NCI-H2171 treated with DMSO at 0.1 percent for 48 hours (cell line): ENCODE measurements at regions not wholly inside any gene's neighbourhood (a gene's known extent, or its start where the extent isn't known, plus 50 kb on each side); places are given as distances from the start of the nearest gene placed in this dataset.
"Not testable (repeated sequence)": the region's sequence is repeated elsewhere in the genome, so short reads cannot be mapped to it uniquely, and the experiment has no call there.

Experiments
- DNase-seq: peaks from one replicate; lab custom pipeline; 2025; lab: John Stamatoyannopoulos, UW

DNA sequence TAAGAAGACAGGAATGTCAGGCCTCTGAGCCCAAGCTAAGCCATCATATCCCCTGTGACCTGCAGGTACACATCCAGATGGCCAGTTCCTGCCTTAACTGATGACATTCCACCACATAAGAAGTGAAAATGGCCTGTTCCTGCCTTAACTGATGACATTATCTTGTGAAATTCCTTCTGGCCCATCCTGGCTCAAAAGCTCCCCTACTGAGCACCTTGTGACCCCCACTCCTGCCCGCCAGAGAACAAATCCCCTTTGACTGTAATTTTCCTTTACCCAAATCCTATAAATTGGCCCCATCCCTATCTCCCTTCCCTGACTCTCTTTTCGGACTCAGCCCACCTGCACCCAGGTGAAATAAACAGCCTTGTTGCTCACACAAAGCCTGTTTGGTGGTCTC, 537.2 kb upstream of the CRIM1 start:
- not testable (repeated sequence) for DNase-seq

DNA sequence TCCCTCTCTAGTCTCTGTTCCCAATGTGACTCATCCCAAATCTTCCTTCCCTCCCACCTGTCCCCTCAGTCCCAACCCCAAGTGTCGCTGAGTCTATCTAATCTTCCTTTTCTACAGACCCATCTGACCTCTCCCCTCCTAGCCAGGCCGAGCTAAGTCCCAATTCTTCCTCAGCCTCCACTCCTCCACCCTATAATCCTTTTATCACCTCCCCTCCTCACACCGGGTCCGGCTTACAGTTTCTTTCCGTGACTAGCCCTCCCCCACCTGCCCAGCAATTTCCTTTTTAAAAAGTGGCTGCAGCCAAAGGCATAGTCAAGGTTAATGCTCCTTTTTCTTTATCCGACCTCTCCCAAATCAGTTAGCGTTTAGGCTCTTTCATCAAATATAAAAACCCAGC, 541.0 kb upstream of the CRIM1 start:
- not testable (repeated sequence) for DNase-seq

GRCh38 chr2:35803126-35803525, 552.5 kb upstream of the CRIM1 start:
- no peak for DNase-seq

DNA sequence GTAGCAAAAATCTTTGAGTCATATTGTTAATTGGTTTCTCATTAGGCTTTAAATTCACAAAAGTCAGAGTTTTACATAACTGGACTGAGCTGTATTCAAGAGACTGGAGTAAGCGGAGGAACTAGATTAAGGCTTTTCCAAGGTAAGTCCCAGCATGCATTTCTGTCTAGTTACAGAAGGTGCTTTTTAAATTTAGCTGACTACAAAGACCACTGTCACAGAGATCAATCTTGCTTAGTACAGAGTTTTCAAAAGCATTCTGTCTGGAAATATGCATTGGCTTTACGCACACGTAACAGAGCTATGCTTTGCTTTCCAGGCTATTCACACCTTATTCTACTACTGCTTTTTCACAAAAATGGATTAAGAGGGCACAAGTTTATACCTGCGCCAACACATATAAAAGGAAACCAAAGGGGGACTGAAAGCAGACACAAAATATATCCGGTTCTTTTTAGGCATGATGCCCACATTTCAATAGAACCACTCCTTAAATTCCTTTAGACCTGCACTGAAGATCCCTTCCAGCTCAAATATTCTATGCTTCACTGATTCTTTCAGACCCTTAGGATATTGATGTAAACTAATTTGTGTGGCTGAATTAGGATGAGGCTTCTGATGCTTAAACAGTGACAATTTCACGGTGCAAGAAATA, 560.7 kb upstream of the CRIM1 start:
- DNase-seq, result no peak

DNA sequence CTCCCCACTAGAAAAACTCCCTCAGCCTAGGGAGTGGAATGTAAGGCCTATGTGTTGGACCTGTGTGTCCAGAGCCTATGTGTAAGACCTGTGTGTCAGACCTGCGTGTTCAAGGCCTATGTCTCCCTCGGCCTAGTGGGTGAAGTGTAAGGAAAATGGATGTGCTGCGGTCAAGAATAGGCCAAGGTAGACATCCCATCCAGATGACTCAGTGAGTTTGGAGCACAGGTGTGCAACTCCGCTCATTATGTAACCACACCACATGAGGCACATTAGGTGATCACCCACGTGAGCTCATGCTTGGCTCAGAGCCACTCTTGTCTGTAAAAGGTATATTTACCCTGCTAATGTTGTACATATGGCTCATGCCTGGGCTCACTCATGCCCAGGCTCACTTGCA, 565.3 kb upstream of the CRIM1 start:
- DNase-seq, result peak; percentile 5

DNA sequence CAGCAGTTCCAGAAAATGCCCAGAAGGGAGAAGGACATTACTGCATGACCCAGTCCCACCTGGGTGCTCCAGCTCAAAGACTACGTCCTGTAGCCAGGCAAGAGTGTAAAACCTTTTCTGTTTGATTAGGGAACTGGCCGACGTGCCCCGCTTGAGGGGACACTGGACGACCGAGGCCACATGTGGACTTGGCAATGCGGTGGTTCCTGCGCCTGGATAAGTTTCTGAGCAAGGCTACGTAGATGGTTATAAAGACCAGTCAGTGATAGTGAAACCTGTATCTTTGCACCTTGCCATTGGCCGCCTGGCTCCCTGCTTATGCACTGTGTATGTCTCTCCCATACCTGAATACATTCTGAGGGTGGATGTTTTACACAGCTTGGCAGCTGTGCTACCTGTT, 567.0 kb upstream of the CRIM1 start:
- no peak for DNase-seq

DNA sequence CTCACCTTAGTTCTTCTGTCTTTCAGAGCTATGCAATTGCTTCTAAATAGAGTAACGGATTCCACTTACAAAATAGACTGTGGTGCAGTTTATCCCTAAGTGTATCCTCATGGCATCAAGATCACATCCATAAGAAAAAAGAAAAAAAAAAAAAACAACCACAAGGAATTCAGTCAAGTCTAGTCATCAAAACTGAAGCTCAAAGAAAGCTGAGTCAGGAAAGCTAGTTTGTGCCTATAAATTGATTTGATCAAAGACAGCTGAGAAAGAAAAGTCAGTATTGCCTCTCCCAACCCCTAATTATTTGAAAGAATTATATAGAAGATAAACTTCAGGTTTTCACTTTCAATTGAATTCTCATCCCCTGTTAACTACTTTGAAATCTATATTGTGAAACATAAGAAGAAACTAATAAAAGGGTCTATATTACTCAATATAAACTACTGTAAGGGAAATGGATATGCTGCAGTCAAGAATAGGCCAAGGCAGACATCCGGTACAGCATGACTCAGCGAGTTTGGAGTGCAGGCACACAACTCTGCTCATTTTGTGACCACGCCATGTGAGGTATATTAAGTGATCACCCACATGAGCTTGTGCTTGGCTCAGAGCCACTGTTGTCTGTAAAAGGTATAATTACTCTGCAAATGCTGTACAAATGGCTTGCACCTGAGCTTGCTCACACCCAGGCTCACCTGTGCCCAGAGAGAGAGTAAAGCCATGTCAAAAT, 568.1 kb upstream of the CRIM1 start:
- DNase-seq, result no peak

GRCh38 chr2:35785564-35785963, 570.0 kb upstream of the CRIM1 start:
- DNase-seq, result no peak

GRCh38 chr2:35784777-35785176, 570.8 kb upstream of the CRIM1 start:
- no peak for DNase-seq

DNA sequence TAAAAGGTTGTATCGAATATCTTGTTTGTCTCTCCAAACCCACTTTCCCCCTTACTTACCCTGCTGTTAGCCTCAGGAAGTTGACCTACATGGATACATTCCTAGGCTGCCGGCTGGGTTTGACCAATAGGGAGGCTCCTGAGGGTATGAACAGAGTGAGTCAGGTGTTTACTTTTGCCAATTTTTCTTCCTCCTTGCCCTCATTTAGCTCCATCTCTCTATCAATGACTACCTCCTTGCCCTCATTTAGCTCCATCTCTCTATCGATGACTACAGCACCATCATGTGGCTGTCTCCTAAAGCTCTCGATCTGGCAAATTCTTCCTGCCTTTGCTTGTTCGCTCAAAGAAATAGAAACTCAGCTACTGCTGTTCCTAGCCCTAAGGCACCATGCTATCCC, 571.9 kb upstream of the CRIM1 start:
- DNase-seq, result no peak

GRCh38 chr2:35741556-35741955, 614.0 kb upstream of the CRIM1 start:
- no peak for DNase-seq

- no peak for DNase-seq
Measured at GRCh38 chr2:35731674-35732073, 623.9 kb upstream of the CRIM1 start.

DNA sequence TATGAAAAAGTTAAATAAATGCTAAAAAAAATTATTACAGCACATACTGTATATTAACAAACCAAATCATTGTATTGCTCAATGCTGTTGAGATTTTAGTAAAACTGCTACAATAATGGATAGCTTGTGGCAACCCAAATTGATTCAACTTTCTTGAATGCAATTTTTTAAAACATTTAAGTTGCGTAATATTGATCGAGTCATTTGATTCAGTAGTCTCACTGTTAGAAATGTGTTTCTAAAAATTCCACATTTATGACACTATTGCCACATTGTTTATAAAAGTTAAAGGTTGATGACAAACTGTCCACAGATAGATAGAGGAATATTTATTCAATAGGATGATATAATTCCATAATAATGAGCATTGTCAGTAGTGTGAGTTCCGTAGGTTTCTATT, 640.7 kb upstream of the CRIM1 start:
- no peak for DNase-seq

GRCh38 chr2:35708411-35708923, 647.1 kb upstream of the CRIM1 start:
- no peak for DNase-seq

- no peak for DNase-seq
Measured at GRCh38 chr2:35688309-35688708, 667.3 kb upstream of the CRIM1 start.

DNA sequence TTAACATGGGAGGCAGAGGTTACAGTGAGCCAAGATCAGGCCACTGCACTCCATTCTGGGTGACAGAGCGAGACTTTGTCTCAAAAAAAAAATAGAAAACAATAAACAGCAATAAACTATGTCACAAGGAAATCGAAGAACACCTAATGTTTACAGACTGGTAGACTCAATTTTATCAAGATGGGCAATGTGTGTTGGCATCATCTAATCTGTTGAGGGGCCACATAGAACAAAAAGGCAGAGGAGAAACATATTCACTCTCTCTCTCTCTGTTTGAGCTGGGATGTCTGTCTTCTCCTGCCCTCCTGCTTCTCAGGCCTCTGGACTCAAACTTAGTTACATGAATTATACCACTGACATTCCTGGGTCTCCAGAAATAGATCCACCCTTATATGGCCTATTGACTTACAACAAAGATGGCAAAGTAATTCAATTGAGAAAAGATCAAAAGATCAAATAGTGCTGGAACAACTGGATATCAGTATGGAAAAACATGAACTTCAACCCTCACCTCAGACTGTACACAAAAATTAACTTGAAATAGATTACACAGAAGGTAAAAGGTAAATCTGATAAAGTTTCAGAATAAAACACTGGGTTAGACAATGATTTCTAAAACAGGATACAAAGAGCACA, 703.8 kb upstream of the CRIM1 start:
- no peak for DNase-seq

DNA sequence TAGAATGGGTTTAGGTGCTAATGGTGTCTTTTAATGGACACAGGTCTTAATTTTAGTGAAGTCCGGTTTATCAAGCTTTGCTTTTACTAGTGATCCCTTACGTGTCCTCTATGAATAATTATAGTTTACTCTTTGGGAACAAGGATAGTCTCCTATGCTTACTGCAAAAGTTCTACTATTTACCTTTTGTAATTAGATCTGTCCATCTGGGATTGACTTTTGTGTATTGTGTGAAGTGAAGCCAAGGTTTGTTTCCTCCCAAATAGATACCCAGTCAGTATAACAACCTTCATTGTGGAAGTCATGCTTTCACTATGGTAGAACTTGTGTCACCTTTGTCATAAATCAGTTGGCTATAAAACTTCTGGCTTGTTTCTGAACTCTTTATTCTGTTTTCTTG, 740.9 kb upstream of the CRIM1 start:
- DNase-seq, result no peak

DNA sequence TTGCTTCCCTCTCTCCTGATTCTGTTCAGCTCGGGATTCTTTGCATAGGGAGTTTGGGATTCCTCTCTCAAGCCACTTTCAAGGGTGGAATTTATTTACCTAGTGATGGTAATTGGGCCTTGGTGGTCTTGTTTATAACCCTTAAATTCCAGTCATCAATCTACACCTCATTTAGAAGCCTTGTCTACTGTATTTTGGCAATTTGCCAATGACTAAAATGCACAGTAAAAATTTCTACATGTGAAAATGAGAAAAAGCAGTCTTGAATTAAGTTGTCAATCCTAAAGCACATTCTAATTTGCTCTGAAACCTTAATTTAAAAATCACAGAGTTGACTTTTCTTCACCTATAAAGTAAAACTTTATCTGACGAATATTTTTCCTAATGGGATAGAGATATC, 749.2 kb upstream of the CRIM1 start:
- DNase-seq, result no peak

- no peak for DNase-seq
Measured at GRCh38 chr2:35598310-35598709, 757.3 kb upstream of the CRIM1 start.

GRCh38 chr2:35591886-35592285, 763.7 kb upstream of the CRIM1 start:
- no peak for DNase-seq

- DNase-seq, result no peak
Measured at GRCh38 chr2:35585972-35586371, 769.6 kb upstream of the CRIM1 start.

- DNase-seq, result no peak
Measured at GRCh38 chr2:35582637-35583036, 772.9 kb upstream of the CRIM1 start.

- no peak for DNase-seq
Measured at GRCh38 chr2:35580956-35581355, 774.6 kb upstream of the CRIM1 start.
